ENCODE measurements at regions not wholly inside any gene's neighbourhood (a gene's known extent, or its start where the extent isn't known, plus 50 kb on each side); places are given as distances from the start of the nearest gene placed in this dataset.
"Not testable (repeated sequence)": the region's sequence is repeated elsewhere in the genome, so short reads cannot be mapped to it uniquely, and the experiment has no call there.

- TF ChIP-seq CTCF (IDR thresholded peaks at IDR 0.05; ENCODE audit: low read length); EZH2 (optimal IDR thresholded peaks at IDR 0.05; ENCODE audit: low read depth, low read length); EZH2phosphoT487 (IDR thresholded peaks at IDR 0.05; ENCODE audit: low read length): not testable (repeated sequence)
Observed at GRCh38 chr7:73961991-73962390, 66.0 kb upstream of the ELN start.

Measured in MM.1S (cell line).